ENCODE measurements at regions not wholly inside any gene's neighbourhood (a gene's known extent, or its start where the extent isn't known, plus 50 kb on each side); places are given as distances from the start of the nearest gene placed in this dataset.

DNA sequence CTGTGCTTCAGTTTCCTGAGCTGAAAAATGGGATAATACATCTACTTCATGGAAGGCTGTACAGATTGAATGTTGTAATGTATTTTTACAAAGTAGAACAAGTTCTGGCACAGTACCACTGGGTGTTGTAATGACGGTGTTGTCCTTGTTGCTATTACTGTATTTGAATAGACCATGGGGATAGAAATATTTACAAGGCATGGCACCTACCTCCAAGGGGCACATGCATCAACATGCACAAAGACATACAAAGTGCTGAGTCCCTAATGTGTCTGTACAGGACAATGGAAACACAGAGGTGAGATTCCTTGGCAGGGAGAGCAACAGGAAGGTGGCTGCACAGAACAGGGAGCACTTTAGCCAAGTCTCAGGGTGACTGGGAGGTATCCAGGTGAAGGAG, 930.6 kb upstream of the TMEM132C start:
- CTCF ChIA-PET = no interaction called here
- H3K36me3 Mint-ChIP-seq = no peaks in the 10 kb centered on the region
- no peak for ATAC-seq
- H3K4me1 Mint-ChIP-seq = no peaks in the 10 kb centered on the region
- no peak overlapping the region for H3K4me3 Mint-ChIP-seq
- no peaks in the 10 kb centered on the region for H3K27me3 Mint-ChIP-seq
- no peak for DNase-seq
- no peaks in the 10 kb centered on the region for H3K9me3 Mint-ChIP-seq (ENCODE audit: low read depth)
- H3K27ac Mint-ChIP-seq = no peak overlapping the region

DNA sequence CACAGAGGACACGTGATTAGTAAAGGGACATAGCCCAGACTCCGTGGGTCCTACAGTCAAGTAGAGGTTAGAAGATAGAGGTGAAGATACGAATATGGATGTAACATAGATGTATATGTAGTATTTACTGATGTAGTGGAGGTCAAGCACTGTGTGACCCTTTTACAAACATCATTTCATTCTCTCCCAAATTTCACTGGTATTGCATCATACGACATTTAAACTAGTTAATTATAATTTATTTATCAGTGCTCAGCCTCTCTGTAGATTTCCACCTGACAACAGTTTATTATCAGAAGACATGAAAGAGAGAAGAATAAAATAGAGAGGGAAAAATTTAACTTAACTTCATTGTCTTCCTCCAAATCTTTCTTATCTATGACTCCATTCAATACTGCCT, 927.9 kb upstream of the TMEM132C start:
- ATAC-seq = no peak
- Mint-ChIP-seq H3K36me3 (no peaks in the 10 kb centered on the region), H3K4me1 (no peaks in the 10 kb centered on the region), H3K9me3 (ENCODE audit: low read depth) (no peaks in the 10 kb centered on the region), H3K27me3 (no peaks in the 10 kb centered on the region), H3K4me3 (no peak overlapping the region), H3K27ac (no peak overlapping the region)
- CTCF ChIA-PET = no interaction called here
- DNase-seq = no peak

- Mint-ChIP-seq H3K9me3 (ENCODE audit: low read depth) (no peaks in the 10 kb centered on the region), H3K27ac (no peak overlapping the region), H3K36me3 (no peaks in the 10 kb centered on the region), H3K4me1 (no peaks in the 10 kb centered on the region), H3K4me3 (no peak overlapping the region), H3K27me3 (no peaks in the 10 kb centered on the region)
- CTCF ChIA-PET = no interaction called here
- no peak for DNase-seq
- no peak for ATAC-seq
Measured at GRCh38 chr12:127340381-127340780, 926.6 kb upstream of the TMEM132C start.

- ATAC-seq (no peak), DNase-seq (no peak)
- Mint-ChIP-seq H3K36me3 (no peaks in the 10 kb centered on the region), H3K27ac (no peak overlapping the region), H3K4me1 (no peaks in the 10 kb centered on the region), H3K4me3 (no peak overlapping the region), H3K9me3 (ENCODE audit: low read depth) (no peaks in the 10 kb centered on the region), H3K27me3 (no peaks in the 10 kb centered on the region)
- CTCF ChIA-PET = no interaction called here
Measured at GRCh38 chr12:127342861-127343260, 924.1 kb upstream of the TMEM132C start.

GRCh38 chr12:127343940-127344339, 923.0 kb upstream of the TMEM132C start:
- CTCF ChIA-PET = interaction anchor here (0.8 kb wide), 1 partner anchor 37 kb away, joined by 3 read pairs; no protein-coding TSS in a partner anchor
- no peak for DNase-seq
- no peak overlapping the region for H3K4me3 Mint-ChIP-seq
- no peaks in the 10 kb centered on the region for H3K9me3 Mint-ChIP-seq (ENCODE audit: low read depth)
- H3K4me1 Mint-ChIP-seq = no peaks in the 10 kb centered on the region
- H3K36me3 Mint-ChIP-seq = no peaks in the 10 kb centered on the region
- no peak for ATAC-seq
- H3K27ac Mint-ChIP-seq = no peak overlapping the region
- H3K27me3 Mint-ChIP-seq = no peaks in the 10 kb centered on the region

- Mint-ChIP-seq H3K36me3 (no peaks in the 10 kb centered on the region), H3K27me3 (no peaks in the 10 kb centered on the region), H3K4me1 (no peaks in the 10 kb centered on the region), H3K27ac (no peak overlapping the region), H3K9me3 (ENCODE audit: low read depth) (no peaks in the 10 kb centered on the region), H3K4me3 (no peak overlapping the region)
- CTCF ChIA-PET = no interaction called here
- ATAC-seq = no peak
- DNase-seq = no peak
Measured at GRCh38 chr12:127351481-127352010, 915.4 kb upstream of the TMEM132C start.

DNA sequence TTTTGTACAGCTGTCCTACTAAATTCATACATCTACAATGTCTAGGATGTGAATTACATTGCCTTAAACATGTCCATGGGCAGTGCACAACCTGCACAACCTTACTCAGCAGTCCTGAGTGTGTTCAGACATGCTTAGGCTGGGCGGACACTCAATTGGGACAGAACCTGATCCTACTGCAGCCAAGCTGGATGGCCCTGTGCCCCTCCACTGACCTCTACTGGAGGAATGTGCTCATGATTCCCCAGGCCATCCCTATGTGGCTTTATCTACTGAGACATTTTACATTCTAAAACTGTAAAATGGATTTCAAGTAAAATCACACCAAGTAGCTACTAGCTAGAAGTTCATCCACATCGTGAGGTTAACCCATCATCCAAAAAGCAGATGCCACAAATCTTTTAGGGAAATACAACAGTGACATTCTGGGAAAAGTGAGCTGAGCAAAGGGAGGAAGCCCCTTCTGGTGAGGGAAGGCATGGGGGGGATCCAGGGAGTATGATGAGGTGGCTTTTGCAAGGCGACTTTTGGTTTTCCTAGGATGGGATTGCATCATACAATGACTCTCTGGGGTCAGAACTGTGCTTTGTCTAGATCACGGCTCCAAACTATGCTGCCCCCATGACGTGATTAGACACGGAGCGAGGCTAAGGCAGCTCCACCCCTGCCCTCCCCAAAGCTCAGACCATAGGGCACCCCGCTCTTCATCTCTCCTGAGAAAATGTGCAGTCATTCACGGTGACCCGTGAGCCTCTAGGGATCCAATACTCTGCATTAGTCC, 911.7 kb upstream of the TMEM132C start:
- no peaks in the 10 kb centered on the region for H3K9me3 Mint-ChIP-seq (ENCODE audit: low read depth)
- H3K4me3 Mint-ChIP-seq = no peak overlapping the region
- H3K27ac Mint-ChIP-seq = no peak overlapping the region
- no peak for ATAC-seq
- no peak for DNase-seq
- no peaks in the 10 kb centered on the region for H3K27me3 Mint-ChIP-seq
- no peaks in the 10 kb centered on the region for H3K36me3 Mint-ChIP-seq
- CTCF ChIA-PET = interaction anchor here (1.3 kb wide), 1 partner anchor 8 kb away, joined by 3 read pairs; no protein-coding TSS in a partner anchor
- no peaks in the 10 kb centered on the region for H3K4me1 Mint-ChIP-seq

- H3K9me3 Mint-ChIP-seq (ENCODE audit: low read depth) = no peaks in the 10 kb centered on the region
- no peaks in the 10 kb centered on the region for H3K36me3 Mint-ChIP-seq
- H3K27ac Mint-ChIP-seq = no peak overlapping the region
- no peaks in the 10 kb centered on the region for H3K4me1 Mint-ChIP-seq
- ATAC-seq = no peak
- CTCF ChIA-PET = no interaction called here
- no peak overlapping the region for H3K4me3 Mint-ChIP-seq
- H3K27me3 Mint-ChIP-seq = no peaks in the 10 kb centered on the region
- DNase-seq = no peak
Measured at GRCh38 chr12:127358888-127359287, 908.1 kb upstream of the TMEM132C start.

- Mint-ChIP-seq H3K4me1 (no peaks in the 10 kb centered on the region), H3K27ac (no peak overlapping the region), H3K36me3 (no peaks in the 10 kb centered on the region), H3K27me3 (no peaks in the 10 kb centered on the region), H3K9me3 (ENCODE audit: low read depth) (peaks cover 3% of the 10 kb centered on the region), H3K4me3 (no peak overlapping the region)
- CTCF ChIA-PET = no interaction called here
- no peak for ATAC-seq
- no peak for DNase-seq
Measured at GRCh38 chr12:127360580-127360979, 906.4 kb upstream of the TMEM132C start.

- Mint-ChIP-seq H3K9me3 (ENCODE audit: low read depth) (peaks cover 3% of the 10 kb centered on the region), H3K27ac (no peak overlapping the region), H3K27me3 (no peaks in the 10 kb centered on the region), H3K4me1 (no peaks in the 10 kb centered on the region), H3K4me3 (no peak overlapping the region), H3K36me3 (no peaks in the 10 kb centered on the region)
- CTCF ChIA-PET = no interaction called here
- DNase-seq = no peak
- ATAC-seq = no peak
Measured at GRCh38 chr12:127362121-127362520, 904.8 kb upstream of the TMEM132C start.

- H3K27ac Mint-ChIP-seq = no peak overlapping the region
Measured at GRCh38 chr12:127363392-127363791, 903.6 kb upstream of the TMEM132C start.

DNA sequence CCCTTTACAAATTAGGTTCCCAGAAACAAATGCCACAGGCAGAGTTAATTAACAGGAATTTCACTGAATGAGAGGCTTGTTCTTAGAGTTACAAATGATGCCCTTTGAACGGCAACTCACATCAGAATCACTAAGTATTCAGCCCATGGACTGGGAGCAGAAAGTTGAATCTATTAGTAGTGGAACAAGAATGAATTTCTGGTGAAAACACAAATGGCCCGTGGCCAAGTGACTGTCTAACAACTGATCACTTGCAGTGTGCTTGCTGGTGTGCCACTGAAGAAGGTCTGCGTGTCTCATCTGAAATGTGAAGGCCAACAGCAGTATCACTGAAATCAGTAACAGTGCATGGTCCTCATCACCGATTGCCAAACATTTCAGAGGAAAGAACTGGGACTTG, 893.4 kb upstream of the TMEM132C start:
- Mint-ChIP-seq H3K27ac (no peak overlapping the region), H3K4me3 (no peak overlapping the region), H3K36me3 (no peaks in the 10 kb centered on the region), H3K4me1 (no peaks in the 10 kb centered on the region), H3K9me3 (ENCODE audit: low read depth) (no peaks in the 10 kb centered on the region), H3K27me3 (no peaks in the 10 kb centered on the region)
- CTCF ChIA-PET = no interaction called here
- ATAC-seq = no peak
- DNase-seq = no peak

More at GRCh38 chr12:127363392-127363791, 903.6 kb upstream of the TMEM132C start:
- ATAC-seq (no peak), DNase-seq (no peak)
- Mint-ChIP-seq H3K4me1 (no peaks in the 10 kb centered on the region), H3K9me3 (ENCODE audit: low read depth) (peaks cover 3% of the 10 kb centered on the region), H3K36me3 (no peaks in the 10 kb centered on the region), H3K27me3 (no peaks in the 10 kb centered on the region), H3K4me3 (no peak overlapping the region)
- CTCF ChIA-PET = interaction anchor here (1.4 to 1.9 kb wide), 2 partner anchors 8 to 255 kb away, joined by 3 to 9 read pairs; no protein-coding TSS in a partner anchor

- Mint-ChIP-seq H3K27ac (no peak overlapping the region), H3K9me3 (ENCODE audit: low read depth) (no peaks in the 10 kb centered on the region), H3K4me1 (no peaks in the 10 kb centered on the region), H3K36me3 (no peaks in the 10 kb centered on the region), H3K27me3 (no peaks in the 10 kb centered on the region), H3K4me3 (no peak overlapping the region)
- DNase-seq = no peak
- CTCF ChIA-PET = no interaction called here
- no peak for ATAC-seq
Measured at GRCh38 chr12:127374447-127374846, 892.5 kb upstream of the TMEM132C start.

DNA sequence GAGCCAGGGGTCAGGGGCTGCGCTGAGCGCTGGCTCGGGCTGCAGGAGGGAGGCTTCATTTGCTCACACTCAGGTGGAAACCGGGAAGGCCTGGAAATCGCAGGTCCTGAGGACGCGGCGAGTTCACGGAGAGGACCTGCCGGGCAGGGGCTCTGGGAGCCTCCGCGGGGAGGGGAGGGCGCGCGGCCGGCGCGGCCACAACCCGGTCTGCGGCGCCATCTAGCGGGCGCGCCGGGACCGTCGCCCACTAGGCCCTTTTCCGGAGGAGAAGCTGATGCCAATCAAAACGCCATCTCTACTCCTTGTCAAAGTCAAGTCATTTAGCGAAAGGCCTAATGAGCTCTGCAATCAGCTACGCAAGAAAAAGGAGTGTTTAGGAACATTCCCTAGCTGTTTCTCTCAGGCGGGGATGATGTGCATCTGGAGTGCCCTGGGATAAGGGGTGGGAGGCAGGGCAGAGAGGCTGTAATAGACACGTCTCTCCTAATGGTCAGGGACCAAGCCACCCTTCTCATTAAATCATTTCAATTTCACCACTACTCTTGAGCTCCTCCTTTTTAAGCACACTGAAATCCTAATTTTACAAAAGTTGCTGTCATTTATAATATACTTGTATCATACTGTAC, 885.8 kb upstream of the TMEM132C start:
- peak; percentile 43 for DNase-seq
- Mint-ChIP-seq H3K4me3 (peak overlapping the region; percentile 22), H3K36me3 (no peaks in the 10 kb centered on the region), H3K4me1 (peaks cover 1% of the 10 kb centered on the region), H3K27ac (no peak overlapping the region), H3K9me3 (ENCODE audit: low read depth) (no peaks in the 10 kb centered on the region), H3K27me3 (peaks cover 5% of the 10 kb centered on the region)
- CTCF ChIA-PET = interaction anchor here (0.5 to 1.8 kb wide), 18 partner anchors 11 to 1311 kb away, joined by 3 to 20 read pairs (median 4); no protein-coding TSS in a partner anchor
- peak; percentile 79 for ATAC-seq

Measured in activated CD8-positive, alpha-beta memory T cell treated with anti-CD3 and anti-CD28 coated beads, Interleukin-2, amount 10 ng/mL, durations not matched to agents 7 days and 5 days (primary cell).